K562 (cell line): ENCODE measurements at regions not wholly inside any gene's neighbourhood (a gene's known extent, or its start where the extent isn't known, plus 50 kb on each side); places are given as distances from the start of the nearest gene placed in this dataset.
"Not testable (repeated sequence)": the region's sequence is repeated elsewhere in the genome, so short reads cannot be mapped to it uniquely, and the experiment has no call there.

Experiments used
- ATAC-seq: fragments of 200-7000 bp; cut with Tn5 transposase; 3 replicates; pipeline ENCODE4 v1.9.1; 2020; ENCODE audit warnings: moderate library complexity
- BruUV-seq: library from RNA; stranded (reverse); fragments of 400-500 nt; replicated peaks from 2 replicates; lab custom pipeline; 2021; lab: Mats Ljungman, UMichigan
- CTCF ChIA-PET: fragments of 300-600 bp; formaldehyde crosslinking; extraction: SDS; loops from one replicate; lab custom pipeline; 2021; ENCODE audit warnings: low intra/inter-chr PET ratio; lab: Yijun Ruan, JAX
- POLR2A ChIA-PET: fragments of 300-600, 350-650 bp; sonication (Branson Sonifier 250); formaldehyde crosslinking; extraction: SDS; loops from one replicate; lab custom pipeline; 2021; ENCODE audit warnings: antibody characterized with exemption, inconsistent platforms; lab: Yijun Ruan, JAX
- DNase-seq, 4 experiments: peaks; one replicate each; pipeline versions ENCODE4 v3.0.0 to v3.0.0-alpha.2; 2011 to 2018; ENCODE audit warnings: low spot score in 3 of 4, mixed read lengths in 3 of 4; ENCODE audit errors: extremely low read depth in 1 of 4
- FAIRE-seq: peaks from 2 replicates; lab custom pipeline; 2011; peaks lifted over from hg19 to GRCh38; lab: Jason Lieb, UNC
- H2AFZ ChIP-seq: 2 replicates; pipeline ENCODE4 v1.6.0; 2011; ENCODE audit warnings: low read depth, low read length, control low read depth, inconsistent platforms
- H3K27ac ChIP-seq: fragments of 200-600 bp; 3 replicates; pipeline ENCODE4 v1.8.0; 2011; ENCODE audit warnings: low read depth, mild to moderate bottlenecking, control low read depth, inconsistent platforms, low read length, moderate library complexity, mixed read lengths; ENCODE audit errors: extremely low read depth
- H3K27me3 ChIP-seq, 2 experiments: fragments of 300-600 bp in 1 of 2; 2 replicates in 1 of 2; 3 replicates in 1 of 2; pipeline versions ENCODE4 v1.6.0 to v1.8.0; 2011; ENCODE audit warnings: inconsistent platforms in 2 of 2, low read length in 2 of 2, mild to moderate bottlenecking in 1 of 2, mixed read lengths in 1 of 2, moderate library complexity in 1 of 2; ENCODE audit not compliant: control insufficient read depth in 2 of 2, insufficient read depth in 2 of 2
- H3K36me3 ChIP-seq: fragments of 300-600 bp; 3 replicates; pipeline ENCODE4 v1.8.0; 2011; ENCODE audit warnings: mild to moderate bottlenecking, low read length, inconsistent platforms; ENCODE audit not compliant: control insufficient read depth, insufficient read depth
- H3K4me1 ChIP-seq, 2 experiments: fragments of 200-600 bp in 1 of 2; replicated peaks in 1 of 2; 2 replicates in 1 of 2; 3 replicates in 1 of 2; pipeline versions ENCODE4 v1.5.1 to v1.8.0; 2011; ENCODE audit warnings: inconsistent platforms in 2 of 2, low read length in 2 of 2, mild to moderate bottlenecking in 1 of 2, mixed read lengths in 1 of 2, moderate library complexity in 1 of 2; ENCODE audit not compliant: control insufficient read depth in 2 of 2, insufficient read depth in 2 of 2
- H3K4me2 ChIP-seq: 2 replicates; pipeline ENCODE4 v1.6.1; 2011; ENCODE audit warnings: low read length, control low read depth, inconsistent platforms, mixed read lengths; ENCODE audit not compliant: insufficient read depth
- H3K4me3 ChIP-seq: fragments of 200-600 bp; sonication (generic), shearing (Covaris generic); 2 replicates; pipeline ENCODE4 v1.5.1; 2016; ENCODE audit warnings: control low read depth, inconsistent platforms
- H3K79me2 ChIP-seq: fragments of 200-600 bp; 3 replicates; pipeline ENCODE4 v1.8.0; 2011; ENCODE audit warnings: low read length, inconsistent platforms; ENCODE audit not compliant: control insufficient read depth, insufficient read depth
- H3K9ac ChIP-seq, 2 experiments: 2 replicates each; pipeline versions ENCODE4 v1.6.0 to v1.6.1; 2011; ENCODE audit warnings: low read depth in 2 of 2, low read length in 2 of 2, control low read depth in 1 of 2, inconsistent platforms in 1 of 2, mild to moderate bottlenecking in 1 of 2, mixed read lengths in 1 of 2; ENCODE audit not compliant: insufficient read depth in 1 of 2
- H3K9me1 ChIP-seq: one replicate; pipeline ENCODE4 v1.6.0; 2011; ENCODE audit warnings: inconsistent platforms, mild to moderate bottlenecking, low read length, moderate library complexity; ENCODE audit not compliant: control insufficient read depth, insufficient read depth
- H3K9me3 ChIP-seq: replicated peaks from 2 replicates; pipeline ENCODE4 v1.5.1; 2011; ENCODE audit warnings: low read depth, low read length, inconsistent platforms; ENCODE audit not compliant: control insufficient read depth, insufficient read depth
- H4K20me1 ChIP-seq: replicated peaks from 2 replicates; pipeline ENCODE4 v1.6.1; 2011; ENCODE audit warnings: low read length, inconsistent platforms, mixed read lengths; ENCODE audit not compliant: control insufficient read depth, insufficient read depth
- EZH2 ChIP-seq: IDR thresholded peaks from 2 replicates; pipeline ENCODE4 v1.6.1; 2012; ENCODE audit warnings: low read depth, mild to moderate bottlenecking, inconsistent platforms, low read length, borderline replicate concordance
- FOXK1 ChIP-seq: sonication (generic); formaldehyde crosslinking; IDR thresholded peaks from 2 replicates; pipeline ENCODE4 v1.8.0; 2022; ENCODE audit warnings: missing genetic modification reagents, mild to moderate bottlenecking, borderline replicate concordance
- KAT8 ChIP-seq: fragments of 450-650 bp; IDR thresholded peaks from 2 replicates; pipeline ENCODE4 v1.6.1; 2016; ENCODE audit warnings: low read depth, mild to moderate bottlenecking
- PREB ChIP-seq: sonication (generic); formaldehyde crosslinking; IDR thresholded peaks from 2 replicates; pipeline ENCODE4 v1.8.1; 2023; ENCODE audit warnings: mild to moderate bottlenecking, missing genetic modification reagents
- TBP ChIP-seq: optimal IDR thresholded peaks from 2 replicates; pipeline ENCODE3; 2011; ENCODE audit warnings: low read depth, low read length, improper control_type of control experiment
- U2AF1 ChIP-seq: fragments of 200-400 bp; formaldehyde crosslinking; optimal IDR thresholded peaks from 2 replicates; pipeline ENCODE3; 2017; ENCODE audit warnings: mild to moderate bottlenecking, low read depth, low read length, moderate library complexity
- ZBTB33 ChIP-seq: sonication (generic); formaldehyde crosslinking; IDR thresholded peaks from 2 replicates; pipeline ENCODE4 v1.8.1; 2023; ENCODE audit warnings: mild to moderate bottlenecking, missing genetic modification reagents
- ZFX ChIP-seq: sonication (generic); formaldehyde crosslinking; IDR thresholded peaks from 2 replicates; pipeline ENCODE4 v1.8.0; 2022; ENCODE audit warnings: mild to moderate bottlenecking, missing genetic modification reagents, moderate library complexity
- ZNF280B ChIP-seq: fragments of 250-450 bp; sonication (Bioruptor Pico); IDR thresholded peaks from 2 replicates; pipeline ENCODE4 v1.5.1; 2021; ENCODE audit warnings: mild to moderate bottlenecking
- ZNF3 ChIP-seq: fragments of 250-450 bp; sonication (Bioruptor Pico); IDR thresholded peaks from 2 replicates; pipeline ENCODE4 v1.5.0; 2021; ENCODE audit warnings: mild to moderate bottlenecking, moderate library complexity
- ZNF507 ChIP-seq: conservative IDR thresholded peaks from 2 replicates; pipeline ENCODE4 v1.6.1; 2017; ENCODE audit warnings: missing genetic modification characterization, missing compliant biosample characterization
- ZNF717 ChIP-seq: fragments of 250-450 bp; sonication (Bioruptor Pico); IDR thresholded peaks from 2 replicates; pipeline ENCODE4 v1.5.0; 2021
- ZNF785 ChIP-seq: fragments of 250-450 bp; sonication (Bioruptor Pico); IDR thresholded peaks from 2 replicates; pipeline ENCODE4 v1.4.0; 2020; ENCODE audit warnings: mild to moderate bottlenecking
- WGBS: fragments of 100-300 bp; shearing (Covaris generic); methylation state at CpG from one replicate; pipeline ENCODE4 v1.1.6; 2016; ENCODE audit warnings: low coverage, mixed read lengths; ENCODE audit not compliant: insufficient coverage; ENCODE audit errors: missing lambda C conversion rate; 5-methylcytosine and 5-hydroxymethylcytosine counted together
- in situ Hi-C: fragments of 300-500 bp; cut with MboI; formaldehyde crosslinking; loops from 4 replicates; pipeline ENCODE4 v1.15.0; 2018; ENCODE audit warnings: inconsistent platforms, mixed read lengths
- intact Hi-C: fragments of 100-400 bp; cut with micrococcal nuclease; formaldehyde crosslinking; loops from 2 replicates; pipeline ENCODE4 v1.14.2; 2022

GRCh38 chr1:177410179-177410766 is 239.5 kb downstream of the BRINP2 start:
- in situ Hi-C loops (no loop called here), intact Hi-C loops (no loop called here)
- H3K4me3 ChIP-seq = no peak overlapping the region
- ATAC-seq (no peak), FAIRE-seq (no peak)
- H3K79me2 ChIP-seq = no peaks in the 10 kb centered on the region
- no peak overlapping the region for H3K4me2 ChIP-seq
- TF ChIP-seq ZBTB33 (CRISPR knock-in tag) = no peak
- TF ChIP-seq ZNF717 = no peak
- no peak for TF ChIP-seq FOXK1 (CRISPR knock-in tag)
- TF ChIP-seq ZNF280B (CRISPR knock-in tag) = no peak
- TF ChIP-seq KAT8 = no peak
- TF ChIP-seq PREB (CRISPR knock-in tag) = no peak
- TF ChIP-seq ZNF785 = no peak
- no peak for TF ChIP-seq U2AF1
- TF ChIP-seq ZFX (CRISPR knock-in tag) = no peak
- no peak for TF ChIP-seq TBP
- TF ChIP-seq EZH2 = no peak
- no peak for TF ChIP-seq ZNF507 (tag)
- no peak for TF ChIP-seq ZNF3 (CRISPR knock-in tag)
- TF ChIP-seq, all 486 proteins: peak for 0
- Histone ChIP-seq H3K9me3 (no peaks in the 10 kb centered on the region), H3K27me3 (no peaks in the 10 kb centered on the region), H3K36me3 (no peaks in the 10 kb centered on the region), H4K20me1 (no peaks in the 10 kb centered on the region), H3K4me1 (no peaks in the 10 kb centered on the region), H3K9me1 (no peaks in the 10 kb centered on the region), H2AFZ (no peak overlapping the region), H3K9ac (no peak overlapping the region), H3K27ac (no peak overlapping the region)
- 0% methylated on average over 5 of the region's 5 CpGs for whole genome bisulfite sequencing
- ChIA-PET CTCF (no interaction called here), POLR2A (no interaction called here)
- BruUV-seq = no TSS peak
- no peak for DNase-seq

- H2AFZ ChIP-seq, H3K36me3 ChIP-seq, H3K9me1 ChIP-seq, H3K4me3 ChIP-seq, H3K4me2 ChIP-seq, in situ Hi-C loops, H3K79me2 ChIP-seq, H3K9ac ChIP-seq, H3K9me3 ChIP-seq, ATAC-seq, CTCF ChIA-PET, H3K27ac ChIP-seq, intact Hi-C loops, FAIRE-seq, DNase-seq, H3K4me1 ChIP-seq, H4K20me1 ChIP-seq, BruUV-seq, POLR2A ChIA-PET, H3K27me3 ChIP-seq: not testable (repeated sequence)
- 2% methylated on average over 6 of the region's 14 CpGs for WGBS
Observed at GRCh38 chr1:177406323-177406722, 235.6 kb downstream of the BRINP2 start.
